ENCODE measurements at regions not wholly inside any gene's neighbourhood (a gene's known extent, or its start where the extent isn't known, plus 50 kb on each side); places are given as distances from the start of the nearest gene placed in this dataset.

- Histone ChIP-seq H3K79me1 (ENCODE audit: insufficient read depth, low read depth, low read length, poor library complexity, severe bottlenecking) (no peaks in the 10 kb centered on the region), H3K14ac (ENCODE audit: insufficient read depth, low read length) (no peak overlapping the region), H3K18ac (ENCODE audit: insufficient read length, low read depth, low read length) (no peak overlapping the region), H2BK15ac (ENCODE audit: low read depth, low read length) (no peak overlapping the region), H2BK20ac (ENCODE audit: low read depth, low read length, poor library complexity, severe bottlenecking) (no peak overlapping the region), H3K79me2 (ENCODE audit: insufficient read depth, low read length) (no peaks in the 10 kb centered on the region), H4K91ac (ENCODE audit: insufficient read length, low read depth, low read length) (no peak overlapping the region), H4K8ac (replicated peaks; ENCODE audit: insufficient read length, low read depth, low read length) (no peak overlapping the region), H3K23ac (ENCODE audit: insufficient read length, low read depth, low read length) (no peak overlapping the region), H3K27ac (ENCODE audit: insufficient read length, low read depth, low read length) (no peak overlapping the region), H3K4ac (ENCODE audit: low read depth, low read length) (no peak overlapping the region), H3K4me2 (ENCODE audit: insufficient read depth, insufficient read length, low read length) (no peak overlapping the region), H2BK5ac (ENCODE audit: insufficient read length, low read length) (no peak overlapping the region), H3K56ac (ENCODE audit: insufficient read length, low read depth, low read length) (no peak overlapping the region), H2BK12ac (ENCODE audit: insufficient read length, low read depth, low read length) (no peak overlapping the region), H3T11ph (ENCODE audit: low read length) (no peak overlapping the region), H2BK120ac (ENCODE audit: low read depth, low read length, poor library complexity, severe bottlenecking) (no peak overlapping the region), H3K23me2 (ENCODE audit: insufficient read length, low read depth, low read length, poor library complexity, severe bottlenecking) (no peaks in the 10 kb centered on the region), H3K4me1 (ENCODE audit: insufficient read depth, low read length) (peaks cover 4% of the 10 kb centered on the region; the same call in 1 of the 2 replicates), H3K9ac (ENCODE audit: extremely low read depth, insufficient read length, low read length) (no peak overlapping the region), H2AFZ (ENCODE audit: low read length) (no peak overlapping the region), H4K20me1 (ENCODE audit: control insufficient read depth, insufficient read depth, insufficient read length) (no peaks in the 10 kb centered on the region), H3K27me3 (ENCODE audit: insufficient read depth, low read length) (no peaks in the 10 kb centered on the region), H3K9me3 (ENCODE audit: control insufficient read depth, low read depth, low read length) (no peaks in the 10 kb centered on the region), H4K5ac (ENCODE audit: insufficient read length, low read depth, low read length) (no peak overlapping the region), H2AK5ac (ENCODE audit: insufficient read length, low read length) (no peak overlapping the region)
- no peak for DNase-seq
- Mint-ChIP-seq H3K27me3 (ENCODE audit: low read depth) (peaks cover 4% of the 10 kb centered on the region; the same call in 1 of the 2 replicates), H3K4me3 (no peak overlapping the region), H3K9me3 (no peaks in the 10 kb centered on the region), H3K4me1 (peaks cover 25% of the 10 kb centered on the region in 2 experiments), H3K27ac (no peak overlapping the region), H3K36me3 (ENCODE audit: insufficient read depth in 1 of 3, low read depth in 3 of 3) (no peaks in the 10 kb centered on the region; a peak in 1 of 7 replicates)
- WGBS (ENCODE audit: extremely low coverage, insufficient read length, low lambda C conversion rate) = no CpG with 5 or more reads among the region's 3 CpGs
- TF ChIP-seq CTCF (conservative IDR thresholded peaks at IDR 0.05) = no peak
Observed at GRCh38 chr12:69057742-69058141, 124.8 kb upstream of the CPM start.
